GM23338 (cell line): ENCODE measurements at regions not wholly inside any gene's neighbourhood (a gene's known extent, or its start where the extent isn't known, plus 50 kb on each side); places are given as distances from the start of the nearest gene placed in this dataset.

ENCODE experiments used
- ATAC-seq: fragments of 200-7000 bp; cut with Tn5 transposase; 3 replicates; pipeline ENCODE4 v1.9.1; 2020
- DNase-seq: peaks from one replicate; pipeline ENCODE4 v3.0.0-alpha.2; 2015; ENCODE audit warnings: low spot score
- H2AFZ ChIP-seq: fragments of 200-600 bp; sonication (generic); 2 replicates; pipeline ENCODE4 v1.8.0; 2016; ENCODE audit warnings: antibody characterized with exemption, mild to moderate bottlenecking, moderate library complexity
- H3F3A ChIP-seq: fragments of 200-600 bp; sonication (generic); replicated peaks from 2 replicates; pipeline ENCODE4 v1.8.0; 2017; ENCODE audit warnings: antibody characterized with exemption, mixed run types, low read depth
- H3K27ac ChIP-seq: fragments of 200-600 bp; sonication (generic); 2 replicates; pipeline ENCODE4 v1.6.1; 2016; ENCODE audit warnings: low read depth
- H3K27me3 ChIP-seq: fragments of 200-600 bp; sonication (generic); 2 replicates; pipeline ENCODE4 v1.8.0; 2016; ENCODE audit warnings: mild to moderate bottlenecking, mixed run types, moderate library complexity; ENCODE audit not compliant: insufficient read depth
- H3K36me3 ChIP-seq: fragments of 200-600 bp; sonication (generic); 2 replicates; pipeline ENCODE4 v1.8.0; 2016; ENCODE audit warnings: mild to moderate bottlenecking; ENCODE audit not compliant: insufficient read depth
- H3K4me1 ChIP-seq: fragments of 200-600 bp; sonication (generic); 2 replicates; pipeline ENCODE4 v1.8.0; 2016; ENCODE audit warnings: mild to moderate bottlenecking, moderate library complexity; ENCODE audit not compliant: insufficient read depth
- H3K4me2 ChIP-seq: fragments of 200-600 bp; sonication (generic); 2 replicates; pipeline ENCODE4 v1.7.1; 2017; ENCODE audit warnings: mixed run types
- H3K4me3 ChIP-seq: fragments of 200-600 bp; sonication (generic); 2 replicates; pipeline ENCODE4 v1.6.1; 2016; ENCODE audit warnings: mixed run types
- H3K79me2 ChIP-seq: fragments of 200-600 bp; sonication (generic); replicated peaks from 2 replicates; pipeline ENCODE4 v1.8.0; 2017; ENCODE audit warnings: mild to moderate bottlenecking; ENCODE audit not compliant: insufficient read depth
- H3K9me2 ChIP-seq: fragments of 200-600 bp; sonication (generic); 2 replicates; pipeline ENCODE4 v1.8.0; 2017; ENCODE audit not compliant: insufficient read depth
- H4K20me1 ChIP-seq: fragments of 200-600 bp; sonication (generic); replicated peaks from 2 replicates; pipeline ENCODE4 v1.8.0; 2017; ENCODE audit warnings: mild to moderate bottlenecking; ENCODE audit not compliant: insufficient read depth
- H3K27ac Mint-ChIP-seq: 2 replicates; pipeline ENCODE4 v1.8.0; 2020; ENCODE audit warnings: inconsistent platforms, mild to moderate bottlenecking, moderate library complexity, mixed read lengths
- H3K27me3 Mint-ChIP-seq: 3 replicates; pipeline ENCODE4 v1.8.0; 2022; ENCODE audit warnings: low read depth, mild to moderate bottlenecking, moderate library complexity, mixed read lengths, inconsistent platforms; ENCODE audit not compliant: insufficient read depth, poor library complexity
- H3K36me3 Mint-ChIP-seq: 3 replicates; pipeline ENCODE4 v1.8.0; 2021; ENCODE audit warnings: low read depth, mild to moderate bottlenecking, inconsistent platforms, moderate library complexity, mixed read lengths
- H3K4me1 Mint-ChIP-seq: 3 replicates; pipeline ENCODE4 v1.8.0; 2020; ENCODE audit warnings: mild to moderate bottlenecking, inconsistent platforms, mixed read lengths
- H3K4me3 Mint-ChIP-seq: 3 replicates; pipeline ENCODE4 v1.8.0; 2021; ENCODE audit warnings: moderate library complexity, mild to moderate bottlenecking, inconsistent platforms, mixed read lengths
- H3K9me3 Mint-ChIP-seq: 3 replicates; pipeline ENCODE4 v1.8.0; 2020; ENCODE audit warnings: moderate library complexity, mild to moderate bottlenecking, inconsistent platforms, mixed read lengths
- CREB1 ChIP-seq: fragments of 250-450 bp; sonication (Bioruptor Pico); IDR thresholded peaks from 2 replicates; pipeline ENCODE4 v1.5.0; 2020; ENCODE audit warnings: low read depth, mild to moderate bottlenecking, moderate library complexity
- ETS1 ChIP-seq: IDR thresholded peaks from 2 replicates; pipeline ENCODE4 v1.6.1; 2016; ENCODE audit warnings: antibody characterized with exemption
- EZH2 ChIP-seq: fragments of 200-600 bp; sonication (generic); IDR thresholded peaks from one replicate; pipeline ENCODE4 v1.8.0; 2017; ENCODE audit warnings: antibody characterized with exemption, mild to moderate bottlenecking, low read depth; ENCODE audit not compliant: unreplicated experiment
- EZH2phosphoT487 ChIP-seq: fragments of 200-600 bp; sonication (generic); IDR thresholded peaks from one replicate; pipeline ENCODE4 v1.8.1; 2018; ENCODE audit warnings: antibody characterized with exemption; ENCODE audit not compliant: unreplicated experiment
- JUNB ChIP-seq: IDR thresholded peaks from one replicate; pipeline ENCODE4 v1.6.1; 2016; ENCODE audit warnings: antibody characterized with exemption; ENCODE audit not compliant: unreplicated experiment
- NANOG ChIP-seq: IDR thresholded peaks from 2 replicates; pipeline ENCODE4 v1.6.1; 2016; ENCODE audit warnings: antibody characterized with exemption, borderline replicate concordance
- POLR2AphosphoS5 ChIP-seq: IDR thresholded peaks from 2 replicates; pipeline ENCODE4 v1.6.1; 2016; ENCODE audit warnings: antibody characterized with exemption, low read depth
- REST ChIP-seq: IDR thresholded peaks from one replicate; pipeline ENCODE4 v1.6.1; 2018; ENCODE audit warnings: antibody characterized with exemption; ENCODE audit not compliant: unreplicated experiment
- STAT1 ChIP-seq: IDR thresholded peaks from one replicate; pipeline ENCODE4 v1.6.1; 2016; ENCODE audit warnings: antibody characterized with exemption; ENCODE audit not compliant: unreplicated experiment
- ZNF114 ChIP-seq: fragments of 250-450 bp; sonication (Bioruptor Pico); IDR thresholded peaks from 2 replicates; pipeline ENCODE4 v1.5.0; 2020; ENCODE audit warnings: mild to moderate bottlenecking, moderate library complexity
- ZNF331 ChIP-seq: fragments of 250-450 bp; sonication (Bioruptor Pico); IDR thresholded peaks from 2 replicates; pipeline ENCODE4 v1.5.0; 2020; ENCODE audit warnings: low read depth, mild to moderate bottlenecking, moderate library complexity
- ZNF462 ChIP-seq: fragments of 250-450 bp; sonication (Bioruptor Pico); IDR thresholded peaks from 2 replicates; pipeline ENCODE4 v1.5.0; 2020; ENCODE audit warnings: mild to moderate bottlenecking, moderate library complexity
- TF ChIP-seq, protein P1 (sequence below), 2 experiments: fragments of 200-600 bp in 1 of 2; sonication (generic) in 1 of 2; conservative IDR thresholded peaks; 2 replicates each; pipeline versions ENCODE4 v1.5.1 to v1.6.1; 2016 to 2017; ENCODE audit warnings: antibody characterized with exemption in 2 of 2, low read depth in 2 of 2, mild to moderate bottlenecking in 2 of 2, moderate library complexity in 1 of 2

- DNase-seq, result no peak
- no peaks in the 10 kb centered on the region for H3K36me3 ChIP-seq
- no peak overlapping the region for H3K4me3 ChIP-seq
- peaks cover 16% of the 10 kb centered on the region for H3K4me1 Mint-ChIP-seq
- H3K27ac ChIP-seq, result no peak overlapping the region
- no peak overlapping the region for H2AFZ ChIP-seq
- H3K4me1 ChIP-seq, result peaks cover 12% of the 10 kb centered on the region; the same call in 1 of the 2 replicates
- no peaks in the 10 kb centered on the region; the same call in 1 of the 2 replicates for H3K9me2 ChIP-seq
- no peak overlapping the region for H3K4me2 ChIP-seq
- H3K27ac Mint-ChIP-seq, result no peak overlapping the region
- TF ChIP-seq JUNB (no peak), ZNF462 (CRISPR knock-in tag) (no peak), EZH2 (no peak), NANOG (no peak), EZH2phosphoT487 (no peak), ZNF114 (CRISPR knock-in tag) (no peak), ETS1 (no peak), REST (no peak), STAT1 (no peak), POLR2AphosphoS5 (no peak), ZNF331 (no peak), CREB1 (CRISPR knock-in tag) (no peak)
- TF ChIP-seq, protein P1, sequence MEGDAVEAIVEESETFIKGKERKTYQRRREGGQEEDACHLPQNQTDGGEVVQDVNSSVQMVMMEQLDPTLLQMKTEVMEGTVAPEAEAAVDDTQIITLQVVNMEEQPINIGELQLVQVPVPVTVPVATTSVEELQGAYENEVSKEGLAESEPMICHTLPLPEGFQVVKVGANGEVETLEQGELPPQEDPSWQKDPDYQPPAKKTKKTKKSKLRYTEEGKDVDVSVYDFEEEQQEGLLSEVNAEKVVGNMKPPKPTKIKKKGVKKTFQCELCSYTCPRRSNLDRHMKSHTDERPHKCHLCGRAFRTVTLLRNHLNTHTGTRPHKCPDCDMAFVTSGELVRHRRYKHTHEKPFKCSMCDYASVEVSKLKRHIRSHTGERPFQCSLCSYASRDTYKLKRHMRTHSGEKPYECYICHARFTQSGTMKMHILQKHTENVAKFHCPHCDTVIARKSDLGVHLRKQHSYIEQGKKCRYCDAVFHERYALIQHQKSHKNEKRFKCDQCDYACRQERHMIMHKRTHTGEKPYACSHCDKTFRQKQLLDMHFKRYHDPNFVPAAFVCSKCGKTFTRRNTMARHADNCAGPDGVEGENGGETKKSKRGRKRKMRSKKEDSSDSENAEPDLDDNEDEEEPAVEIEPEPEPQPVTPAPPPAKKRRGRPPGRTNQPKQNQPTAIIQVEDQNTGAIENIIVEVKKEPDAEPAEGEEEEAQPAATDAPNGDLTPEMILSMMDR (conservative IDR thresholded peaks at IDR 0.05; ENCODE audit: low read depth in 2 of 2), result no peak
- H3K36me3 Mint-ChIP-seq, result no peaks in the 10 kb centered on the region
- no peaks in the 10 kb centered on the region for H4K20me1 ChIP-seq
- no peaks in the 10 kb centered on the region for H3K27me3 ChIP-seq
- H3K4me3 Mint-ChIP-seq, result no peak overlapping the region
- H3K27me3 Mint-ChIP-seq, result no peaks in the 10 kb centered on the region
- no peaks in the 10 kb centered on the region for H3K79me2 ChIP-seq
- no peak for ATAC-seq
- no peaks in the 10 kb centered on the region for H3K9me3 Mint-ChIP-seq
- H3F3A ChIP-seq, result no peaks in the 10 kb centered on the region
Measured at GRCh38 chr12:77777274-77777673, 53.4 kb upstream of the NAV3 start.
